GM19328 (cell line): ENCODE measurements at regions not wholly inside any gene's neighbourhood (a gene's known extent, or its start where the extent isn't known, plus 50 kb on each side); places are given as distances from the start of the nearest gene placed in this dataset.

Experiments used
- ATAC-seq: cut with Tn5 transposase; IDR thresholded peaks from one replicate; pipeline ENCODE4 v1.9.1; 2021; ENCODE audit warnings: mild to moderate bottlenecking, moderate library complexity; ENCODE audit not compliant: unreplicated experiment

DNA sequence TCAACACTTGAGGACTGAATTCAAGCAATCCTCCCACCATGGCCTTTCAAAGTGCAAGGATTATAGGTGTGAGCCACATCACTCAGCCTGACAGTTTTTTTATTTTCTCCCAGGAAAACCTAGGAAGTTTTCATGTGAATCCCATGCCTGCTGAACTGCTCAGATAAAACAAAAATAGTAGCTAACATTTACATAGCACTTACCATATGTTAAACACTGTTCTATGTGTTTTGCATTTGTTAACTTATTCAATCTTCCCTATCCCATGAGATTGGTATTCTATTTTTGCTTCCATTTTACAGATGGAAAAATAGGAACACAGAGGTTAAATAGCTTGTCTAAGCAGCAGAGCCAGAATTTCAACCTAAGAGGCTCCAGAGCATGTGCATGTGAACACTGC is 157.4 kb upstream of the KCTD1 start:
- no peak for ATAC-seq

DNA sequence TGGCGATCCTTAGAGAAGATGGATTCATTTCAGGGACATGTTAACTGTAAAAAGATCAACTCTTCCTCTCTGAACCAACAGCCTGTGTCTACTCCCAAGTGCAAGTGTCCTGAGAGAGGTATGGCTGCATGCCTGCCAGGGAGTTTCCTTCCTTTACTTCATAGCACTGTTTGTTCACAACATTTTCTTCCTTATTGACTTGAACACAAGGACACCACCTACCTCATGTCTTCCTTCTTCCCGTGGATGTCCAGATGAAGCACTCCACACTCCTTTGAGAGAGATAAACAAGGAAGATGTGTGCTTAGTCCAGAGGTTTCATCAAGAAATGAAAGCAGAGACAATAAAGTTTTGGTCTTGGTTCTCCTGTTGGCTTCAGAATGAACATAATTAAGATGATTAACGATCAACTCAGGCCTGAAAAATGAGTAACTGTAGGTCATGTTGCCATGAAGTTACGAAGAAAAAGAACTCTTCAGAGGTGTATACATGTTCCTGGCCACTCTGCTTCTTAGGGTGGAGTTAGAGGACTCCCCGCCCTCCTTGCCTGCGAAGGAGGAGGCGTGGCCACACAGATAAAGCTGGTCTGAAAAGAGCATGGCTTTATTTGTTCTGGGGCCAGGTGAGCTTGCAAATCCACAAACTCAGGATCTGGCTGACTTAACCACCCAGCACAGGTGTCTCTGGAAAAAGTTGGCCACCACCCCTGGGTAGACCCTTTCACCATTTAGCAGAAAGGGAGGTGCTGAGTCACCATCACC is 155.0 kb upstream of the KCTD1 start:
- ATAC-seq = no peak

DNA sequence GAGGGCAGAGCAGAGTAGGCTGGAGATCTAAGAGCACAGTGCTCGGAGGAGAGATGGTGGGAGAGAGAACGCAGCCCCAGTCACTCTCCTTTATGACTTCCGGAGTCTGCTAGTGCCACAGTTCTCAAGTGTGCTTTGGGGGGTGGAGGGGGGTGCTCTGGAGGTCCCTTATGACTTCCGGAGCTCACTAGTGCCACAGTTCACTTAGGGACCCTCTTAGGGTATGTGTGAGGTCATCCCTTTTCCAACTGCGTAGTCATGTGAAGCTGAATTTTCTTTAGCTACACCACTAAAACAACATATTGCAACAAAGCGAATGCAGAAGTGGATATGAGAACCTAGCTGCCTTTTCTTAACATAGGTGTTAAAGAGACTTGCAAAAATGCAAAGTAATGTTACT is 153.7 kb upstream of the KCTD1 start:
- ATAC-seq = no peak

DNA sequence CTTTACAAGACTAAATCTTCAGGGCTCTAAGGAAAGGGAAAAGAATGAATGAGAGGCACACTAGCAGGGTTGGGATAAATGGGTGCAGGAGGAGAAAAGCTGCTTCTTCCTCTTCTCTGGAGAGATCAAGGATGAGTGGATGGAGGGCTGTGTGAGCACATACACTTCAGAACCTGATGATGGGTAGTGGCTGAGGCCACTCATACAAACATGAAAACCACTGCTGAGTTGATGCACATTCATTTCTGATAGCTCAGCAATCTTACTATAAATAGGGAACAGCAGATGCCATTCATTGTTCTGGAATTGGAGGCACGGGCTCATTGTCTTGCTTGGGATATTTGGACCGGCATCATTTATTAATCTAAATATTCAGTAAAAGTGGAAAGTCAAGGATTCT is 152.4 kb upstream of the KCTD1 start:
- no peak for ATAC-seq

DNA sequence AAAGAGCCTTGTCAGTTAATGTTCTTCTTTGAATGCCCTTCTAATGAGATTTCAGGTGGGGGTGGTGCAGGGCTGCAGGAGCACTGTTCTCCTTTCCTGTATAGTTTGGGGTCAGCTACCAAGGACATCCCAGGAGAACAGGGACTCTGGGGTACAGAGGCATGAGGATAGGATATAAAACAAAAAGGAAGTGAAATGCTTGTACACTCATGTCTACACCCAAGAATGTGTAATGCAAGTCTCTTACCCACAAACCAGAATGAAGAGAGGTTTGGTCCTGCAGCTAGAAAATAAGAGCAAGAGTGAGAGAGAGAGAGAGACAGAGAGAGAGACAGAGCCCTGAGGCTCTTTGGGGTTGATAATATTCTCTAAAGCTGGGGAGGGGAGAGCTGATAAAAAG is 151.8 kb upstream of the KCTD1 start:
- ATAC-seq = no peak

DNA sequence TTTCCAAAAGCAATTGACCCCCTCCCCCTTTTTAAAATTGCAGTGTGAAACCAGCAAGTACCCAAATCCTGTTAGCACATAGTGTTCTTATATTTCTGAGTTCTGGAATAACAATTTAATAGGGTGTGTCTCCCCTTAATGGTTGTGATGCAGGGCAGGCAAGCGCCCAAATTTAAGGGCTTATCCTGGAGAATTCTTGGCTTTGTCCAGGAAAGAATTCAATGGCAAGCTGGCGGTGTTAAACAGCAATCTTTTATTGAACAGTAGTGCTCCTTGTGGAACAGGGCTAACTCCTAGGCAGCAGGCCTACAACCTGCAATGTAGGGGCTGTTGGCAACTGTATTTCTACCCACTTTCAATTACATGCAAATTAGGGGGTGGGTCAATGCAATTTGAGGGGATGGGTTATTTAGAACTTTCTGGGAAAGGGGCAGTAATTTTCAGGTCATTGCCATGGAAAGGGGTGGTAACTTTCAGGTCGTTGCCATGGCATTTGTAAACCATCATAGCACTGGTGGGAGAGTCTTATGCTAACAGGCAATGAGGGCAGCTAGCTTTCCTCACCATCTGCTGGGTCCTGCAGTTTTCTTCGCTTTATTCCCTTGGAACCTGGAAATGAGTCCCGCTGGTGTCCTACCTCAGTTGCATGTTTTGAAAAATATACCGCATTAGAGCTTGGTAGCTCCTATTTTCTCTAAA is 149.0 kb upstream of the KCTD1 start:
- no peak for ATAC-seq

DNA sequence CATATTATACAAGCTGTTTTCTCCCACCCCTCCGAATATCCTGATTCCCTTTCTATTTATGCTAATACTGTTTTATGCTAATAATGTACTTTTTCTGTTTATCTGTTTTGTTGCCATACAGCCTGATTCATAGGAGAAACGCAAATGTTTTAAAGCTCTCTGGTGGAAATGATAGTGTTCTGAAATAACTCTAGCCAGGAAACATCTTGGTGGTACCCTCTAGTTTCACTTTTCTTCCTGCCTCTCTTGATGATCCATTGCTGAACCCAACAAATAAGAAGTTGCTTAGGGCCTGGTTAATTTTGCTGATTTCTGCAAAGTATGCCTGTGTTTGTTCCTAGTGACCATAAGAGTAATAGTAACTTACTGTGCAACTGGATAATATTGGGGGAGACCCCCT is 148.4 kb upstream of the KCTD1 start:
- no peak for ATAC-seq

DNA sequence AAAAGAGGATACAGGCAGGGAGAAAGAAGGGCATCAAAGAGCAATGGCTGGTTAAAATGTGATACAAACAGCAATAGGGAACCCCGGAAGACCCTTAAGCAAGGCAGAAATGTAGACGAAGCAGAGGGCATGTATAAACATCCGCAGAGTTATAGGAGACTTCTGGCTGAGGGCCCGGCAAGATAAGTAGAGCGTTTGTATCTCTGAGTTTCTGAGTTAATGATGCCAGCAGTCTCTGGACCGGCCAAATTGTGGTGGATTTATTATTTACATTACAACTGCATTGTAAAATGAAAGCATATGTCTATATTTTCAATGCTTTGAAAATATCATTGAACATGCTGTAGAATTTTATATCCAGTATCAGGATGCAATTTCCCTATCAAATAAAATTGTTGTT is 148.0 kb upstream of the KCTD1 start:
- ATAC-seq = no peak

DNA sequence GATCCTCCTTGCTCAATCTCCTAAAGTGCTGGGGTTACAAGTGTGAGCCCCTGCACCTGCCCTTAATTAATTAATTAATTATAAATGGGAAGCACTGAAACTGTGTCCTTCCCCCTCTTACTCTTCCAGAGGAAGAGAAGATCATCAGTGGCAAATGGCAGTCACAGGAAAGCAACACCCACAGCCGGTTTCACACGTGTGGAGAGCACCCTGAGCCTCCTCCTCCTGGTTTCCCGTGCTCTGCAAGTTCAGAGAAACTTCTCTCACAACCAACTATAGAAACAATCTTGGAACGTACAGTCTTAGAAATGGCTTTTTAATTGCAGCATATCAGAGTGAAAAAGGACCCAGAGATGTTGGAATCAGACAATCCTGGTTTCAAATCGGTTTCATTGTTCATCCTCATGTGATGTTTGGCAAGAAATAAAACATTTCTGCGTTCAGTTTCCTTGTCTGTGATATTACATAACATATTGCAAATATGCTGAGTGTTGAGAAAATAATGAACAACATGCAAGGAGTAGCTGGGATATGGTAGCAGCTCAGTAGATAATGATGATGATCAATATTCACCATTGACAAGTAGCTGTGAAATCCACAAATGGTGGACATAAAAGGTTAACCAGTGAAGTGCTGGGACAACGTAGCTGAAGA is 141.0 kb upstream of the KCTD1 start:
- ATAC-seq = no peak

DNA sequence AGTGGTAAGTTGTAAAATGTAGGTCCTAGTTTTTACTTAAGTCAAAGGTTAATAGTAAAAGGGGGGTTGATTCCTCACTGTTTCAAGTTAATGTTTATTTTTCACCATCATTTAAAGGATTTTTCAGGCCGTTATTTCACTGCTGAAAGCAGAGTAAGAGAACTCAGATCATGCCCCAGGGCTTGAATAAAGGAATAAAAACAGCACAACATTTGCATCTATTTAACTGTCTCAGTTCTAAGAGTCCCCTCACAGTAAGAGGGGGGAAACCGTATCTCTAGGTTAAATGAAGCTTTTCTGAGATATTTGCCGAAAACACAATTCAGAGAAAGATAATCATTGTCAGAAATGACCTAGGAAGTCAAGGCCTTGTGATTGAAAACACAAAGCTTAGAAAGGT is 138.2 kb upstream of the KCTD1 start:
- ATAC-seq = no peak

DNA sequence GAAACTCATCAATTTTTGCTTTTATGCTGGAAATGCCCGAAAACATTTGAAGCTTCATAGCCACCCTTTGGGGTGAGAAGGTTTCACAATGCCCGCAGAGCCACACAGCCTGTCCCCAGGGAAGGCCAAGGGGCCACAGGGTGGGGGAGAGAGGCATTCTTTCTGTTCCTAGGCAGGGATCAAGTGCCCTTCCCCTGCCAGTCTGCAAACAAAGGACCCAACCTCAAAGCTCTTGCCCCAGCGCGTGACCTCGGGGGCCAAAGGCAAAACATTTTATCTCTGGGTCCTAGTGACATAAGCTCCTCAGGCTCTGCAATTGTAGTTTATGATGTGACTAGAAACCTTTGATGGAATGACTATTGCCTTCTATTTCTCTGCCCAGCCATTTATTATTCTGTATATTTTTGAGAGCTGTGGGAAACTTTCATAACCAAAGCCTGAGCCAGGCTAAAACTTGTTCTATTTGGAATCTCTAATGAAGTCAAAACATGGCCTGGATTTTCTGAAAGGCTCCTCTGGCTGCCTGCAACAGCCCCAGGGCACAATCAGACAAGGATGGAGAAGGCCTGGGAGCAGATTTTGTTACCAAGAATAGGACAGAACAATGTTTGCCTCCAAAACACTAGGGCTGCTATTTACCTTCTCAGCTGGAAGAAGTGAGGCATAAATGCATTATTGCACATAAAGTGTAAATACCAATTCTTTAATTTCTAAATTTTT is 137.2 kb upstream of the KCTD1 start:
- no peak for ATAC-seq

DNA sequence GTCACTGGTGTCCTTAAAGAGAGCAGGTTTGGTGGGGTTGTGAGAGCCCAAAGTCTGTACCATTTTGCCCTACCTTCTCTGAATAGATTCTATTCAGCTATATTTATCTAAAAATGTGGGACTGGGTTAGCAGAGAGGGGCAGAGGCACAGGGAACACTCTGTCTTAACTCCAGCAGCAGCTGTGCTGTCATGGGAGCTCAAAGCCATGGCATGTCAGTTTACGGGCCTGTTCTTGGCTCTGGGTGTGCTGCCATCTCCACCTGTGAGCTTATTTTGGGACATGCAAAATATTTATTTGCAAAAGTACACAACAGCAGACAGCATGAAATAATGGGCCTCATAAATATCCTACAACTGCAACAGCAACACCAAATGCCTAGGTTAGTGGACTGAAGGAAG is 129.6 kb upstream of the KCTD1 start:
- no peak for ATAC-seq

DNA sequence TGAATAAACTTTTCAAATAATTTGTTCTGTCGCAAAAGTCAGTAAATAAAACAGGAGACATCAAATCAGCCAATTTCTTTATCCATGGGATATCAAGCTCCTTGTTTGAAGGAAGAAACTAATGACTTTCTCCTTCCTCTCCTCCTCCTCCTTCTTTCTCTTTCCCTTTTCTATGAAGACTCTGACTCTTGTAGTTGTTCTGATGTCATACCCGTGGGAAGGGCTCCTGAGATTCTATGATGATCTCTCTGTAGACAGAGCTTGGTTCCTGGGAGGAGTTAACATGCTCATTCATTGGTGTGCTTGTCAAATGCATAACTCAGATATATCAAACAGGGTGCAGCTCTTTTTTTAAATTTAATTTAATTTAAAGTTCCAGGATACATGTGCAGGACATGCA is 118.7 kb upstream of the KCTD1 start:
- no peak for ATAC-seq

DNA sequence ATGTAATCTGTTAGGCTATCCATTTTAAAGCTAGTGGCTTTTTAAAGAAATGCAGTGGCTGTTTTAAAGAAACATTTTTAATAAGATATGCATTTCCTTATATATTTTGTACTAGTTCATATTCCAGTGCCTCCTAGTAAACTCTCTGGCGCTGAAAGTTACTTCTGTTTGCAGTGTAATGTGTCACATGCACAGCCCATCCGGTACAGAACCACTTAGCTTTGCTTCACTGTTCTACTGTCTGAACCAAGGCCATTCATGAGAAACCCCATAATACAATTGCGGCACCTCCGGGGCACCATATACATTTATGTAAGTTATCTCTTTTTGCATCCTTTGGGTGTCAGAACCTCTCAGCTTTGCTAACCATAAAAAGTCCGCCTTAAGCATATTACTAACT is 114.6 kb upstream of the KCTD1 start:
- ATAC-seq = no peak

DNA sequence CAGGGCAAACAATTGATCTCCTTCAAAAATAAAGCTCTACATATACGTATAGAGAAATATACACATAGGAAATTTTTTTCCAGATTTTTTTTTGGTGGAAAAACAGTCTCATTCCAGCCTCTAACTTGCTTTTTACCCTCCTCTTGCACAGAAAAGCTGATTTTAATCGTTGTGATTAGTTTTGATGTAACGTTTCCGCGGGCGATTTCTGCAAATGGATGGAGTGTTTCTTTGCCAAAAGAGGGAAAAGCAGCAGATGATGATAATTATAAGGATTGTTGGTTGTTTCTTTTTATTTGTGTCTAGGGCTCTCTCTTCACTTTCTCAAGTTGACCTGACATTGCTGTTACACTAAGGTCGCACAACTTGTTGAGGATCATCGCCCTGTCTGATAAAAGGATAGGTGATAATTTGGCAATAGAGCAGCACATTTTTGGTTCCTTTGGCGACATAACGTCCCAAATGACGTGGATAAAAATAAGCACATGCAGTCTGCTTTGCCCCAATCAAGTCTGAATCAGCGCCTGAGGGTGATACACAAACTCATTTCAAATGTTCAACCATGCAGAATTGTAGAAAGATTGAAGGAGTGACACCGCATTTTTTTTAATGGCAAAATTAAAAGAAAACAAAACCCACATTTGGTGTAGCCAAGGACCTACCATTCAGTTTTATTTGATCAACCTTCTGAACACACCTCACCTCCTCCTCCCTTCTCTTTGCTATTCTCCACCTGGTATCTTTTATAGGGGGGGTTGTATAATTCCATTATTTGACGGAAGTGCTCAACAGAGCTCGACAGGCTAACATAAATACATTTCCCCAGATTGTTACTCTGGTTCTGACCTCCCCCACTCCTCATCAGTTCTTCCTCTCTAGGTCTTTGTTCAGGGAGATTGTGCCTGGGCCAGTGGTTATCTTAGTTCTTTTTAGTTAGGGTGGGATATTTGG is 109.6 kb upstream of the KCTD1 start:
- no peak for ATAC-seq

DNA sequence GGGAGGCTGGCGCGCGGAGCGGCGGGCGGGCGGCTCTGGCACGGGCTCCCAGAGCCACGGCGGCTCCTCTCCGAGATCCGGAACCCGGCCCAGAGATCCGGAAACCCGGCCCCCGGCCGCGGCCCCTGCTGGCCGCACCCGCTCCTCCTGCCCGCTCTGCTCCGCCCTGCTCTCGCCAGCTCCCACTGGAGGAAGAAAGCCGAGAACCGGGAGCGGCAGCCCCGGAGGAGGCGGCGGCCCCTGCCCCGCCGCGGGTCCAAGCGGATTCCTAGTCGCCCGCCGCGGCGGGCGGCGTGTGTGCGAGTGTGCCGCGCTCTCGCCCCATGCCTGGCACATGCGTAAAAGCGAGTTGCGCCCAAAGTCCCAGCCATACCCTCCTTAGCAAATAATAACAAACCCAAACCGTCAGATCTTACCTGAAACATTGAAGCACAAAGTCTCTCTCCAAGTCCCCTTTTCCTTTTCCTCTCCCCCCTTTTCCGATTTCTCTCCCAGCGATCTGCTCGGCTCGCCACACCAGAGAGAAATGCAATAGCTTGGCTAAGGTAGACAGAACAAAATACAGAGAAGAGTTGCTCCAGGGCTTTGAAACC is 108.7 kb upstream of the KCTD1 start:
- ATAC-seq = peak; percentile 81

DNA sequence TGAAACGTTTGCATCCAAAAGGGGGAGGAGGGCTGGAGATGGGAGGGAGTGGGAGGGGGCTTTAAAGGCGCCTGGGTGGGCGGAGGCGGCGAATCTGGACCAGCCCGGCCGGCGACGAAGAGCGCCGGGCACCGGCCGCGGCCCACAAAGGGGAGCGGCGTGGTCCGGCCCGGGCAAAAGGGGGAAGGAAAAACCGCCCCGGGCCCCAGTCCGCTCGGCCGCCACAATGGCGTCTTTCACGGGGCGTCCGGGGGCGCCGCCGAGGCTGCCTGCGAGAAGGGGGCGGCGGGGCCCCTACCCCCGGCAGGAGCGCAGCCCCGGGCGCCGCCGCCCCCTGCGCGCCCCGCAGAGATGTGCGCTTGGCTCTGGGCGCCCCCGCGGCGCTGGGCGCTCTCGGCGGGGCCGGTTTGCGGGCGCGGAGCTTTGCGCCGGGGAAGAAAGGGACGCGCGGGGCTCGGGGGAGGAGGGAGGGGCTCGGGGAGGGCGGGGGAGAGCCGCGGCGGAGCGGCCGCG is 108.1 kb upstream of the KCTD1 start:
- peak; percentile 28 for ATAC-seq

DNA sequence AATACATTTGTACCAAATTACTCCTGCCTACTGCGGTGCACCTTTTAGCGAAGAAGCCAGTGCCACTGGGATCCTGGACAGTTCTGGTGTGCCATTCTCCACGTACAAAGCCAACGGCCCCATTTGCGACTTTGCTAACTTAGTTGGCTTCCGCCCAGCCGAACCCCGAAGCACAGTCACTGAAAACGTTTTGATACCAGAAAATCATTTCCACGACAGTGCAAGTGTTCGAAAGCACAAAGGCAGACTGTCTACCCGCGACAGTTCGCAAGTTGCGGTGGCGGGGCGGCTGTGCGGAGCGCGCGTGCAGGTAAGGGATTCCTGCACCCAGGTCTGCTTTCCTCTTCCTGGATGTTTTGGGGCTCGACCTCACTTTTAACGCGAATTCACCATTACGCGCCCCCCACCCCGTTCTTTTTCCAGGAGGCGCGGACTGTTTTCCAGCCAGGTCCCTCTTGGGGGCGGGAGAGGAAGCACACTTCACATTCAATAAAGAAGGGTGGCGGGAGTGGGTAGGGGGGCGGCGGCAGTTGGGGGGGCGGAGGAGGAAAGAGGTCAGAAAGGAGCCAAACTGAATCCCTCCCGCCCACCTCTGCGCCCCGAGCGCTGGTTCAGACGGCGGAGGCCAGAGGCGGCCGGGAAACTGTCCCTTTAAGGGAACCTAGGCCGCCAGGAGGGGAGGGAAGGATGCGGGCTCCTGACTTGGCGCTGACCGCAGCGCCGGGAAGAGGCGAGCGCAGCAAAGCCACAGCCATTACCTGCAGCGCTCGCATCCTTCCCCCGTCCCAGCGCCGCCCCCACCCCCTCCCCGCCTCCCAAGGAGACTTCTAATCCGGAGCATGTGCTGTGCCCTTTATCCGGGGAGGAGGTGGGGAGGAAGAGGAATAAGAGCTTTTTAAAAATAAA is 107.4 kb upstream of the KCTD1 start:
- ATAC-seq = no peak
